ENCODE measurements at regions not wholly inside any gene's neighbourhood (a gene's known extent, or its start where the extent isn't known, plus 50 kb on each side); places are given as distances from the start of the nearest gene placed in this dataset.
"Not testable (repeated sequence)": the region's sequence is repeated elsewhere in the genome, so short reads cannot be mapped to it uniquely, and the experiment has no call there.

DNA sequence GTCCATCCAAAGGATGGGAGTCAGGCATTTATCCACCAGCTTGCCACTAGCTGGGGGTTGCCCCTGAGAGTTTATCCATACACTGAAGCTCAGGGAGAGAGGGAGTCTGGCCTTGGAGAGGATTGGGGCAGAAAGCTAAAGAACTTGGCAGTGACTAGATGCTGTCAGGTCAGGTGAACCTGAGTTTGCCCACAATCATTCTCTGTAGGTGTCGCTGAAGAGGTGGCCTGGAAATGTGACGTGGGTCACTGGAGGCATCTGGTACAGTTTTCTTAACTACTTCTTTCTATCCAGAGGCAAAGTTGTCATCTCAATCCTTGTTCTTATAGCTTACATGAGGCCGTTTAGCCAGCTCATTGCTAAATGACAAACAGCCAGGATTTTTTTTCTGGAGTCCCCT, 298.0 kb upstream of the CTNNB1 start:
- no peak for DNase-seq (ENCODE audit: low read depth in 3 of 3)

DNA sequence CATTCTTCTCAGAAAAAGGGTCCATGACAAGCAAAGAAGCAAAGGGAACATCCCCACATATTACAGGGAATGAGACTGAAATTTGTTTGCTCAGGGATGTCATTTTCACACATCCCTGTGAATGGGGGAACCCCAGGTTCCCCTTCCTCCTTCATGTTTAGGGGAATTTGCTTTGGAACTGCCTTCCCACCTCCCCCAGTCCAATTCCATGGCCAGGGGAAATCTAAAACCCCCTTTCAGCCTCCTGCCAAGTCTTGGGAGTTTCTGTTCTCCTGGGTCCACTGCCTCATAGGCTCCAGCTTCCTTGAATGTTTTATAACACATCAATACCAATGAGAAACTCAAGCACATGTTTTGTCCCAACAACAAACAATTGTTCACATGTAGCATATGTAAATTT, 297.5 kb upstream of the CTNNB1 start:
- DNase-seq (ENCODE audit: low read depth in 3 of 3), result no peak

DNA sequence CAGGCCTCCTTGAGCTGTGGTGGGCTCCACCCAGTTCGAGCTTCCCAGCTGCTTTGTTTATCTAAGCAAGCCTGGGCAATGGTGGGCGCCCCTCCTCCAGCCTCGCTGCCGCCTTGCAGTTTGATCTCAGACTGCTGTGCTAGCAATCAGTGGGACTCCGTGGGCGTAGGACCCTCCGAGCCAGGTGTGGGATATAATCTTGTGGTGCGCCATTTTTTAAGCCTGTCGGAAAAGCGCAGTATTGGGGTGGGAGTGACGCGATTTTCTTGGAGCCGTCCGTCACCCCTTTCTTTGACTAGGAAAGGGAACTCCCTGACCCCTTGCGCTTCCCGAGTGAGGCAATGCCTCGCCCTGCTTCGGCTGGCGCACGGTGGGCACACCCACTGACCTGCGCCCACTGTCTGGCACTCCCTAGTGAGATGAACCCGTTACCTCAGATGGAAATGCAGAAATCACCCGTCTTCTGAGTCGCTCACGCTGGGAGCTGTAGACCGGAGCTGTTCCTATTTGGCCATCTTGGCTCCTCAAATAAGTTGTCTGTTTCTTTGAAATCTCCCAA, 291.3 kb upstream of the CTNNB1 start:
- DNase-seq (ENCODE audit: low read depth in 3 of 3), result not testable (repeated sequence)

DNA sequence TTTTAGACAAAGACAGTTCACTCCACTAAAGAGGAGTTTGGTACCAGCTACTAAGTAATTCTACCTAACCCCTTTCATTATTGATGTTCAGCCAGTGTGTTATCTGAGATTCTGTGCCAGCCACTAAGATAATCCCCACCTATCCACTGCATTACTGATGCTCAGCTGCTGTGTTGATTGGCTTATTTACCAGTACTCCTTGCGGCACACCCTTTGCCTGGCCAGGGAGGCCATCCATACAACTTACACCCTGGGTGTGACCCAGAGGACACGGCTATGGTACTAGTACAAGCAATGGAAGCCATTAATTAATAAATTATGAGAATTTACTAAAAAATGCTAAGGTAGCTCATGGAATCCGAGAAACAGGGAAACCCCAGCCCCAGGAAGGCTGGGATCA, 290.7 kb upstream of the CTNNB1 start:
- no peak for DNase-seq (ENCODE audit: low read depth in 3 of 3)

DNA sequence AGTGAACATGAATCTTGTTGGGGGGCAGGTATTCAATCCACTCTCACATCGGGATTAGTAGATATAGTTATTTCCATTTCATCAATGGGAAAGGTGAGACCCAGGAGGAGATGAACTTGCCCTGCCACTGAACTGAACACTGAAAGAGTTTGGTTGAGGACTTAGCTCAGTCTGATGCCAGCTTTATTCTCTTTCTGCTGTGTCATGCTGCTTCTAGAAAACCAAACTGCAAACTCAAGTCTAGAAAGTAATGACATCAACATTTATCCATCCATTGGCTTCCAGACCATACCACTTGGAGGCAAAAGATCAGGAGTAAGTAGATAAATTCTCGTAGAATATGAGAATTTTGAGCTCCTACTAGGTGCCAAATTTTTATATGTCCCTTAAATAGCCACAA, 288.0 kb upstream of the CTNNB1 start:
- no peak for DNase-seq (ENCODE audit: low read depth in 3 of 3)

DNA sequence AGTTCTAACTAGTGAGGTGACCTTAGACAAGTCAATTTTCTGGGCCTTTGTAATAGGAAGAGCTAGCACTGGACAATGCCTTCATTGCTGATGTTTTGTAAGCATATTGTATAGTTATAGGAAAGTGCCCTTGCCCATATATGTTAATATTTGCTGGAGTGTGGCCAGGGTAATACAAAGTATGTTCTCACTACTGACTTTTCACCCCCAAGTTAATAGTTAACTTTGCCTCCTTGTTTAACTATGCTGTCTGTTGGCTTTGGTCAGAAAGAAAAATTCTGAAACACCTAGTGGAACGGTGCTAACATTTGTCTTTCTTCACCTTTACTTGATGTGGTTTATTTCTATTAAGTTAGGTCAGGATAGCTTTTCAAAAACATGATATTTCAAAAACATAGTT, 287.4 kb upstream of the CTNNB1 start:
- no peak for DNase-seq (ENCODE audit: low read depth in 3 of 3)

DNA sequence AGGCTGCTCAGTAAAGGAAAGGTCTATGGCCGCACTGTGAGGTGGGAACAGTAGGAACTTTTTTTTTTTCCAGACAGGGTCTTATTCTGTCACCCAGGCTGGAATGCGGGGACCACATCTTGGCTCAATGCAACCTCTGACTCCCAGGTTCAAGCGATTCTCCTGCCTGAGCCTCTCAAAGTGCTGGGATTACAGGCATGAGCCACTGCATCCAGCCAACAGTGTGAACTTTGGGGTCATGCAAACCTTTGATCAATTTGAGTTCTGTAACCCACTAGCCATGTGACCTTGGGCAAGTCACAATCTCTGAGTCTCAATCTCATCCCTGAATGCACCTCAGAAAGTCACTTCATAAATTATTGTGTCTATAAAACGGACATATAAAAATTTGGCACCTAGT, 286.8 kb upstream of the CTNNB1 start:
- no peak for DNase-seq (ENCODE audit: low read depth in 3 of 3)

DNA sequence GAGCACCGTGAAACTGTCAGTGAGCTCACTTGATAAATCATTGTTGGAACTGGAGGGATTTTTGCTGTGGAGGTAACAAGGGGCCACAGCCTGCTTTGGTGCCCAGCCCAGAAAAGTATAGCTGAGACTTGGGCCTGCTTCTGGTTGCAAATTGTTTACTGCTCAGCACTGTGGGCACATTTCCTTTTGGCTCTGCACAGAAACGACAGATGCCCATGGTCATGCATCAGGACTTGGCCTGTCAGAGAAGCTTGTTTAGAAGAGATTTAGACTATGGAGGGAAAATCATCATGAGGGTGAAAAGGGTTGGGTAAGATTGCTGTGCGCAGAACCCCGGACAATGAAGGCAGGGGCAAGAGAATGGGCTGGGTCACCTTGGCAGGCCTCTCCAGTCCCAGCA, 286.1 kb upstream of the CTNNB1 start:
- DNase-seq (ENCODE audit: low read depth in 3 of 3), result no peak

DNA sequence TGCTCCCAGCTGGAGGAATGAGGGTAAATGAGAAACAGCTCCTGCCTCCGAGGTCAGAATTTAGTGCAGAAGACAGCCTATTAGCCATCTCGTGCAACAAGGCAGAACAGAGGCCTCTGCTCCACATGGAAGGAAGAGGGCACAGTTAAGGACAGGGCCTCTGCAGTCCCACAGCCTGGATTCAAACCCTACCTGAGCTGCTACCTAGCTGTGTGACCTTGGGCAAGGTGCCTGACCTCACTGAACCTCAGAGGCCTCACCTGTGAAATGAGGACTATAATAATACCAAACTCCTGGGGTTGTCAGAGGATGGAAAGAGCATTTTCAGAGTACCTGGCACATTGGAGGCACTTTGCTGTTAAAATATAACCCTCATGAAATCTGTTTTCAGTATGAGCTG, 285.7 kb upstream of the CTNNB1 start:
- no peak for DNase-seq (ENCODE audit: low read depth in 3 of 3)

DNA sequence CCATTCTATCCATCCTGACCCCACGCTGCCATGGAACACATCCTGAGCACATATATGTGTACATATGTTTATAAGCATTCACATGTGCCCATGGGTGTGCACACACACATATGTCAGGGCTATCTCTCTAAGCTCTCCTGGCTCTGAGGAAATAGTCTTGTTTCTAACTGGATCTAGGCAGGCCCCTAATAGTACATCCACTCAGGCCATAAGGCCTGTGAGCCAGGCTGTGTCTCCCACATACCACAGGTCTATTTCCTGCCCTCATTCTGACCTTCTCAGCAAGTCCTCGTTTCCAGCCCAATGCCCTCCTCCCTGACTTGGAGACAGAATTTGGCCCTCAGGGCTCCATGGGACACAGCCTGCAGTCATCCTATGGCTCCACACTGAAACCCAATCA, 284.8 kb upstream of the CTNNB1 start:
- DNase-seq (ENCODE audit: low read depth in 3 of 3), result no peak

DNA sequence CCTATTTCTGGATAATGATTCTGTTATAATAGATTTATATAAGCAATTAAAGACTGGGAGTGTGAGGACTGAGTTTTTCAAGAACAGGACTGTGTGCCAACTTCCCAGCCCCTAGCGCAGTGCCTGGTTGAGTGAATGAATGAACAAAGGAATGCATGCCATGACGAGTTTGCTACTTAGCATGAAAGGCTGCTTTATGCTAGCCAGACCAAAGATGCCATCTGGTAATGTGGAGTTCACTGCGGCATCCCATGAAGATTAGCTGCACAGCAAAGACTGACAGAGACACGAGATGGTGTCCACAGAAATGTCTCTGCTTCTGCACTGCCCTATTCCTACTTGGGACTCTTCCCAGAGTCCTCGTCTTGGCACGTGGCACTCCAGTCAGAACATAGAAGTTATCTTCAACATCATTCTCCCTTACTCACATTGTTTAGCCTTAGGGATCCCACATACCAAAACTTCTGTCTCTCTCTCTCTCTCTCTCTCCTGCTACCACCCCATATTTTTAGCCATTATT, 283.9 kb upstream of the CTNNB1 start:
- no peak for DNase-seq (ENCODE audit: low read depth in 3 of 3)

DNA sequence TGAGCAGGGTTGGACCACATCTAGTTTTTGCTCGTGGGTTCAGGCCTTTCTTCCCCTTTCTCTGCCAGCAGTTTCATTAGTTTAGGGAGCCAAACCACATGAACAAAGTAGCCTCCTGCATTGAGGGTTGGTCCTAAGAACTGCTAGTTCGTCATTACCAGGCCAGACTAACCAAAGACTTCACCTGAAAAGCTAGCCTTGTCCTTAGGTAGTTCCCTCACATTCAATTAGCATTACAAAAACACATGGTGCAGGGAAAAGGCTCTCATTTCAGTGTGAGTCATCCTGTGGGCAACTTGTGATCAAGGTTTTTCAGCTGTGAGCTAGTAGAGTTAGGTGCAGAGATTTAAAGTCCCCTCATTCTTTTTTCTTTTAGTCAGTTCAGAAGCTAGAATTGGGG, 279.3 kb upstream of the CTNNB1 start:
- DNase-seq (ENCODE audit: low read depth in 3 of 3), result no peak

DNA sequence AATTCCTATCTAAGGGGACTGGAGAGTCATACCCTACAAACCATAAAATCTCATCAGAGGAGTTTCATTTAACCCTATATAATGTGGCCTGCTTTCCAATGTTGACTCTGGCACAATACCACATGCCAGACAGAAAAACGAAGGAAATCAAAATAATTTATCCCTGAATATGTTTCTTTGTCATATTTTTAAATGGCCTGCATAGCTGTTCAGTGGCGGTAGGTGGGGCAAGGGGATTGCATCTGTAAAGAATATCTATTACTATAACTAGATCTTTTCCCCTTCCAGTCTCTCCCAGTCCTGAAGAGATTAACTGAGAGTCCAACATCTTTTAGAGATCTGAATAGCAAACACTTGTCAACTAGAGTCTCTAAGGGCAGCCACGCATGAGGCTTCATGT, 278.1 kb upstream of the CTNNB1 start:
- no peak for DNase-seq (ENCODE audit: low read depth in 3 of 3)

DNA sequence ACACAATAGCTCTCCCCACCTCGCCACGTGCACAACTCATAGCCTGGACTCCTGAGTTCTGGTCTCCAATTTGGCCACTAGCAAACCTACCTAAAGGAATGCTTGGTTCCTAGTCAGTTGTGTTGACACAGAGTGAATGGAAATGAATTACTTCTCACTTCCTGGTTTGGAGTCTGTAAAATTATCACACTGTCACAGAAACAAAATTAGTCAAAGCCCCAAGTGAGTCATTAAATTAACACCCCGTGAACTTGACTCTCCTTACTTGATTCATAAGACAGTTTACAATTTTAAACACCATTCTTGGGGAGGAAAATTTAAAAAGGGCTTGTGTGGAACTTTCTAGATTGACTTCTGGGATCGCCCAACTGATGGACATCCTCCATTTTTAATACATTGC, 276.2 kb upstream of the CTNNB1 start:
- no peak for DNase-seq (ENCODE audit: low read depth in 3 of 3)

DNA sequence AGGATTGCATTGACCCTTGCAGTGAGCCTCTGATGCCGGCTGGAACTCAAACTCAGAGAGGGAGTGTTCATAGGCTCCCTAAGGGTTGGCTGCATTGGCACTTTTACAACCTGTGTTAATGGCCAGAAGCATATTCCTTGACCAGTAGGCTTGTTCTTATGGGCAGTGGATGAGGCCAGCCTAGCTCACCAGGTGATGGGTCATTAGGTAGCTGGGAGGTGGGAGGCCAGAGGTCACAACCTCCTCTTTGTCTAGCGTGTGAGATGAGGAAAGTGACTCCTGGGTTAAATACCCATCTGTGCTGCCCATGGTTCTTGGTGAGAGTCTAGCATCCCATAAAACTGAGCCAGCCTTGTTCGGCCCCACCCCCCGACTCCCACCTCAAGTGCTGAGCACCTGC, 275.7 kb upstream of the CTNNB1 start:
- DNase-seq (ENCODE audit: low read depth in 3 of 3), result no peak

DNA sequence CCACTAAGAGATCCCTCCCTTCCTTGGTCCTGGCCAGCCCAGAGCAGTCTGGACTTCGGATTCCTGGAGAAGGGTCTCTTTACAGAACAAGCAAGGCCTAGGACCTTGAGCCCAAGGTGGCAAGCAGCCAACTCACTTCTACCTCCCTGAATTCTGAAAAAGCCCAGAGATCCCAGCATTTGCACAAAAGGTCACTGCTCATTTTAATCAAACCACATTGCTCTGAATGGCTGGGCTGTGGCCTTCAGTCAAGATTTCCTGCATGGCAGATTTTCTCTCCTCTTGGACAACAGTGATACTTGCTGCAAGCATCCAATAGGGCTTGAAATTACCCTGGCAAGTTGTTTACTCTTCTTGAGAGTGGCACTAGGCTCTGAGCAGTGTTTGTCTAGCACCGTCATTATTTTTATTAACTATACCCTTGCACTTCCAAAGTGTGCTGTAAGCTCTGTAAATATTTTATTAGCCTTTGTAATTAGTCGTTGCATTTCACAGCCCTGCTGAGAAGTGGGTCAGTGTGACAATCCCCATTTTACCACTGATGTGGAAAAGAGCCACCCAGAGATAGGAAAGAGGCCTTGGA, 274.7 kb upstream of the CTNNB1 start:
- no peak for DNase-seq (ENCODE audit: low read depth in 3 of 3)

DNA sequence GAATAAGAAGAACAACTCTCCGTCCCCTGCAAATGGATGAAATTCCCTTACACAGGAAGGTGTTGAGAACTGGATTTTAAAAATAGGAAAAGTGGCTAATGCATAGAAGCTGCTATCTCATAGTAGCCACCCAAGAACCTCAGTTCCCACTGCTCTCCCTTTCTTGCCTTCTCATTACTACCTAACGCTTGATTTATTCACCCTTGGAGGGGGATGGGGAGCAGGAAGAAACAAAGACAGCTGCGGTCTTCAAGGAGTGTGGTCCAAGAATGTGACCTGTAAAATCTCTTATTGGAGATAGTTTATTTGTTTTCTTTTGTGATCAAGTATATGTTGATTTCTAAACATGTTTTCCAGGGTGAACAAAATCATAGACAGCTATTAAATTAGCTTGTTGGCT, 274.1 kb upstream of the CTNNB1 start:
- no peak for DNase-seq (ENCODE audit: low read depth in 3 of 3)

DNA sequence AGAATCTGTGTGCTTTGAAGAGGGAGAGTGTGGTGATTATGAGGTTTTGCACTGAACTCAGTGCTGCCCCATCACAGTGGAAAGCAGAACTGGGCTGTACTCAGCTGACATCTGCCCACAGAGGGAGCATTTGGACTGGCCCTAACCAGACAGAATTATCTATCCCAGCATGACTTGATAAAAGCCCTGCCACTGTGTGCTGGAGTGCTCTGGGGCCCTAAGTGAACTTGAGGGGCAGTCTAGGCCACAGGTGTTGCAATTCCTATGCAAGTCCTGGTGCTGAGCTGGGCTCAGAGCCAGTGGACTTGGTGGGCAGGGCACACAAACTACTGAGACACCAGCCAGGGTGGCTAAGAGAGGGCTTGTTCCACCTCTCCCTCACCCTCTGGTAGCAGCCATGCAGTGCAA, 269.2 kb upstream of the CTNNB1 start:
- no peak for DNase-seq (ENCODE audit: low read depth in 3 of 3)

DNA sequence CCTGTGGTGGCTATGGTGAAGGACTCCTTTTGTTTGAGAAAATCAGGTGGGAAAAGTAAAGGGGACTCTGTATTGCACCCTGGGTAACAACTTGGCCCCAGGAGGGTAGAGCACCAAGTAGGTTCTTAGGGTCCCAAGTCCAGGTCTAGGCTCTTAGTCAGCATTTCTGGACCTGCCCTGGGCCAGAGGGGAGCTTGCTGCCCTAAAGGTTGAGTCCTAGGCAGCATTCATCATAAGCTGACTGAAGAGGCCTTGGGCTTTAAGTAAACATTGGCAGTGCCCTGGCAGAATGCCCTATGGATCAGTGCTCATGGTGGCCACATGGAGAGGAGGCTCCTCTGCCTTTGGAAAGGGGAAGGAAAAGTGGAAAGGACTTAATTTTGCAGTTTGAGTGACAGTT, 268.5 kb upstream of the CTNNB1 start:
- no peak for DNase-seq (ENCODE audit: low read depth in 3 of 3)

DNA sequence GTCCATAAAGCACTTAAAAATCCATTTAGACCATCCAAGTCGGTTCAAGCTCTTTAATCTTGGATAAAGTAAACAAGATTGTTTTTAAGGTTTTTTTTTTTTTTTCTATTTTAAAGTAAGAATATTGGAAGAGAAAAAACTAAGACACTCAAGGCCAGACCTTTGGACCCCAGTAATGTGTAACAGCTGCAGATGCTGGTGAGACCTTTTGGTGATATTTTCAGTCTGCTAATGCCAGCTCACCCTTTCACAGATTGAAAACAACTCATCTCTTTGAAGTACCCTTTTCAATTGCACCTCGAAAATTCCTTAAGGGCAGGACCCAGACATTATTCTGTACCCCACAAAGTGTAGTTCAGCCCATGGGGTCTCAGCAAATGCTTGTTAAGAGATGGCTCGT, 260.7 kb upstream of the CTNNB1 start:
- DNase-seq (ENCODE audit: low read depth in 3 of 3), result no peak

DNA sequence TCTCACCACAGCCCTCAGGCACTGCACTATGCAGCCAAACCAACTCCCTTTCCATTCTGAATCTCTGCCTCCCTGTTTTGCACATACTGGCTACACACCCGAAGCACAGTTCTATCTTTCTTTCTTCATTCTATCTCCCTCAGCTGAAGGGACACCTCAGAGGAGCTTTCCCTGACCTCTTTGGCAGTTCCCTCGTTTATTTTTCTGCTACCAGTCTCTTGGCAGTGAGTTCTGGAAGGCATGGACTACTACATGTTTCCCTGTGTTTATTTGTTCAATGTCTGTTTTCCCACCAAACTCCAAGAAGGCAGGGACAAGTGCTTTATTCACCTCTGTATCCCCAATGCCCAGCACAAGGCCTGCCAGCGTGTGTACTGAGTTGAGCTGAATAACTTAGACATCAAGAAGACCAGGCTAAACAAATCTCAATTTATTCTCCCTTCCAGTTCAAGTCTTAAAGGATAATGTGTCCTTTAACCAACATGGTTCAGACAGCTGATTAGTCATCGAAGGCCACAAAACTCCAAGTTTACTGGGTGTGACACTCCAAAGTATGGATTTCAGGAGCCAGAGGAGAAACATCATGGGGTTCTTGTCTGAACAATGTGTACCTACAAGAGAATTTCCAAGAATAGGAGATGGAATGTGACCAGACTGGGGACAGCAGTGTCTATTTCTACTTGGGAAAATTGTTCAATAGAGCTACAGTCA, 260.1 kb upstream of the CTNNB1 start:
- DNase-seq (ENCODE audit: low read depth in 3 of 3), result no peak

DNA sequence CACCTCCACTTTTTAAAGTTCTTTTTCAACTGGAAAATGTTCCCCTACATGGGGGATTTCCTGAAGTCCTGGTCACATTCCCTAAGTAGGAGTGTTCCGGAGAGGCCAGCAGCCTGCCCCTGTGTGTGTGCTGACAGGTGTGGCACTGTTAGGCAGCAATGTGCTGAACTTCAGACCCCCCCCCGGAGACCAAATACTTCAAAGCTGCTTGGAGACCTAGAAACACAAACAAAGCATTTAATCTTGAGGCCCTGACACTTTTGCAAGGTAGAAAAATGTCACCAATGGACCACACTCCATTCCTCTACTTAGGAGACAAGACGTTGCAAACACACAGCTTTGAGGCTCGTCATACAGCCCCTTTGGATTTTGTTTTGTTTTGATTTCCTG, 259.6 kb upstream of the CTNNB1 start:
- DNase-seq (ENCODE audit: low read depth in 3 of 3), result no peak

DNA sequence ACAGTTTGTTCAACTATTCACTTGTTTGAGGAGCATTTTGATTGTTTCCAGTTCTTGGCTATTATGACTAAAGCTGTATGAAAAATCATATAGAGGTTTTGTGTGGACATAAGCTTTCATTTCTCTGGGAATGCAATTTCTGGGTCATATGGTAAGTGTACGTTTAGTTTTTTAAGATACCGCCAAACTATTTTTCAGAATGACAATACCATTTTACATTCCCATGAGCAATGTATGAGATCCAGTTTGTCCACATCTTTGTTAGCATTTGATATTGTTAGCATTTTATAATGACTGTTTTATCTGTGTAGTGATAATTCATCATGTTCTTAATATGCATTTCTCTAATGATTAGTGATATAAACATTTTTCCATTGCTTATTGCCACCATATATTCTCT, 258.7 kb upstream of the CTNNB1 start:
- no peak for DNase-seq (ENCODE audit: low read depth in 3 of 3)

DNA sequence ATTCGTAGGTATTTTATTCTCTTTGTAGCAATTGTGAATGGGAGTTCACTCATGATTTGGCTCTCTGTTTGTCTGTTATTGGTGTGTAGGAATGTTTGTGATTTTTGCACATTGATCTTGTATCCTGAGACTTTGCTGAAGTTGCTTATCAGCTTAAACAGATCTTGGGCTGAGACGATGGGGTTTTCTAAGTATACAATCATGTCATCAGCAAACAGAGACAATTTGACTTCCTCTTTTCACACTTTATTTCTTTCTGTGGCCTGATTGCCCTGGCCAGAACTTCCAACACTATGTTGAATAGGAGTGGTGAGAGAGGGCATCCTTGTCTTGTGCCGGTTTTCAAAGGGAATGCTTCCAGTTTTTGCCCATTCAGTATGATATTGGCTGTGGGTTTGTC, 252.3 kb upstream of the CTNNB1 start:
- DNase-seq (ENCODE audit: low read depth in 3 of 3), result not testable (repeated sequence)

Data from stimulated activated CD4-positive, alpha-beta T cell treated with anti-CD3 and anti-CD28 coated beads, TNF-alpha, amount 100 ng/mL, for 24 hours (primary cell).